Tongue (tissue), 1 donor: ENCODE measurements at regions not wholly inside any gene's neighbourhood (a gene's known extent, or its start where the extent isn't known, plus 50 kb on each side); places are given as distances from the start of the nearest gene placed in this dataset.

Source experiments
- DNase-seq: peaks from one replicate; pipeline ENCODE4 v3.0.0-alpha.2; 2015

DNA sequence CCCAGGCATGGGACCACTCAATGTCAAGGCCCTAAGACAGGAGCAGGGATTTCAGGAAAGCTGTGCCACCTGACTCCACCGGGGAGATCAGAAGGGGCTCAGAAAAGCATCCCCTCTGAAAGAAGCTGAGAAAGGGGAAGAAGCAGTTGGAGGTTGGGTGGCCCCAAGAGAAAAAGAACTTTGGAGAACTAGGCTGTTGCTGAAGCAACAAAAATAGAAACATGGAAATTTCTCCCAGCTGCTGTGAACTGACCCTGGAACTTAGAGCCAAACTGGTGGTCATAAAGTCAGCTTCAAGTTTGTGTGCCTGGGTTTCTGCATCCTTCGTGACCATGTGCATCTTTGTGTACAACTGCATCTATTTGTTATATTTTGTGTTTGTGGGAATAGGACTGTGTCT lies 534.5 kb downstream of the MAFB start:
- DNase-seq: peak; percentile 10

- DNase-seq: no peak
Observed at GRCh38 chr20:40148886-40149285, 540.1 kb downstream of the MAFB start.

DNA sequence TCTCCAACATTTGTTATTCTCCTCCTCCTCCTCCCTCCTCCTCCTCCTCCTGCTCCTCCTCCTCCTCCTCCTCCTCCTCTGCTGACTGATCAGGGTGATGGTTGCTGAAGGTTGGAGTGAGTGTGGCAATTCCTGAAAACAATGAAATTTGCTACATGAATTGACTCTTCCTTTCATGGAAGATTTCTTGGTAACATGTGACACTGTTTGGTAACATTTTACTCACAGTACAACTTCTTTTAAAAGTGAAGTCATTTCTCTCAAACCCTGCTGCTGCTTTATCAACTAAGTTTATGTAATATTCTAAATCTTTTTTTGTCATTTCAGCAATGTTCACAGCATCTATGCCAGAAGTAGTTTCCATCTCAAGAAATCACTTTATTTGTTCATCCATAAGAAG lies 543.0 kb downstream of the MAFB start:
- no peak for DNase-seq

DNA sequence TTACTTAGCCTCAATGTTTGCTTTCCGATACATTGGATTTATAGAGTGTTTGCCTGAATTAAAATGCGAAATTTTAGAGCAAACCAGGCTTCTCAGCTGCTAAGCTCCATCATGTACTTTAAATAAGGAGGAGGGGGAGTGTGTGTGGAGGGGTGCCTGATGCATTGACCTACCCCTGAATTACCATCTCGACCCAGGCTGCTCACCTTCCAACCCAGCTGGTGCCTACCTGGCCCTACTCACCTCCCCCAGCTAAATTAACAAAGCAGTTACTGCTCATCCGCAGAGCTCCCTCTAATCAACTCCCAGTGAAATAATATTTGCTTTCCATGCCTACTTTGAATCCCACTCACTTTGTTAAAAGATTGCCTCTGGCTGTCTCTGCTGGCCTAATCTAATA lies 544.5 kb downstream of the MAFB start:
- peak; percentile 11 for DNase-seq

GRCh38 chr20:40134176-40134575 lies 554.9 kb downstream of the MAFB start:
- DNase-seq: no peak

DNA sequence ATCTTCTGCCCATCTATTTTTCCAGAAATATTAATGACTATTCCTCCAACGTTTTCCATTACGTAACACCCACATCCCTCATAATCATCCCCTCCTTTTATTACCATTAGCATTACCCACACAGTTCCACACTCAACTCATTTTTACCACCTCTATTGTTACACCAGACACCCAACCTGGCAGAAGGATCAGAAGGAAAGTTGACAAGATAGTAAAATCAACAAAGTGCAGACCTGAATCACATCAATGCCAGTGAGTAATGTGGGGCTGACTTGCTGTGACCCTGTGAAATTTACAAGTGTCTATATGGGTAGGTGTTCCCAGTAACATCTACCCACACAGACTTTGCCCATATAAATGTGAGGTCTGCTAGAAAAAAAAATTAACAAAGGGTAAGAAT lies 568.2 kb downstream of the MAFB start:
- DNase-seq: no peak

DNA sequence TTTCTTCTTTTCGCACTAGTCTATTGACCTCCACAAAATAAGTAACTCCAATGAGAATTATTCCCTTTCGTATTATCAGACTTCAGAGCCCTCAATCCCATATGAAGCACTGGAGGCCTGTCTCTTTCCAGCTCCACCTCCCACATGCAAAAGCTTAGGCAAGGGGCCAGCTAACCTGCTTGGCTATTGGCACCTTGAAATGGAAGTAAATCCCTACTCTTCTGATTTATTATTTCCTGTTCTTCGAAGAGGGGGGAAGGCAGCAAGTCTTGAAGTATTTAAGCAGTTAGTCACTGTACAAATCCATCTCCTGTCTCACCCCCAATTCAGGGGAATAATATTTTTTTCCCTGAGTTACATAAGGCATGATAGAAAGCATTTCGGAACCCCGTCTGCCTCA lies 577.8 kb downstream of the MAFB start:
- no peak for DNase-seq

- DNase-seq: peak; percentile 3
Observed at GRCh38 chr20:40110311-40110831, 578.7 kb downstream of the MAFB start.

GRCh38 chr20:40109136-40109535 lies 579.9 kb downstream of the MAFB start:
- peak; percentile 38 for DNase-seq

DNA sequence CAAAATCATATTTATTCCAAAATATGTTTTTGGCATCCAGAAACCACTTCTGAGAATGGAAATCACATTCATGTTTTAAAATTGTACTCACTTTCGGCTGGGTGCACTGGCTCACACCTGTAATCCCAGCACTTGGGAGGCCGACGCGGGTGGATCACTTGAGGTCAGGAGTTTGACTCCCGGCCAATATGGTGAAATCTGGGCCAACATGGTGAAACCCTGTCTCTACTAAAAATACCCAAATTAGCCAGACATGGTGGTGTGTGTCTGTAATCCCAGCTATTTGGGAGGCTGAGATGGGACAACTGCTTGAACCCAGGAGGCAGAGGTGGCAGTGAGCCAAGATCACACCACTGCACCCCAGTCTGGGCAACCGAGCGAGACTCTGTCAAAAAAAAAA lies 580.7 kb downstream of the MAFB start:
- no peak for DNase-seq

- no peak for DNase-seq
Observed at GRCh38 chr20:40104959-40105358, 584.1 kb downstream of the MAFB start.

DNA sequence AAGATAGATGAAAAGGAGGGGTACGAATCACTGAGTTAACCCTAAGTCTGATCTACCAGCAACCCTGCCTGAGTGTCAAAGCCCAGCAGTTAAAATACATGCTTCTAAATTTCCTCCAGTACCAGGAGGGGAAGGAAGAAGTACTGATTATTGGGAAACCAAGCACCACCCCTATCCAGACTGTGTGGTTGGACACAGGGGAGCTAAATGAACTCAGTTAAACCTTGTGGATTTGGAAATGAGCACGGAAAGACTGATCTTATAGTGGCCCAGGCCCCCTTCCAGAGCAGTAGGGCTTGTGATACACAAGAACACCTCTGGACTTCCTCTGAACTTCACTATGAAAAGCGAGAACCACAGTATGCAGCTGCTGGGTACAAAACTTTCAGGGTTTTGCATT lies 585.6 kb downstream of the MAFB start:
- no peak for DNase-seq

GRCh38 chr20:40101560-40101959 lies 587.5 kb downstream of the MAFB start:
- DNase-seq: no peak

GRCh38 chr20:40100261-40100660 lies 588.8 kb downstream of the MAFB start:
- DNase-seq: no peak

- DNase-seq: no peak
Observed at GRCh38 chr20:40090236-40090635, 598.8 kb downstream of the MAFB start.

DNA sequence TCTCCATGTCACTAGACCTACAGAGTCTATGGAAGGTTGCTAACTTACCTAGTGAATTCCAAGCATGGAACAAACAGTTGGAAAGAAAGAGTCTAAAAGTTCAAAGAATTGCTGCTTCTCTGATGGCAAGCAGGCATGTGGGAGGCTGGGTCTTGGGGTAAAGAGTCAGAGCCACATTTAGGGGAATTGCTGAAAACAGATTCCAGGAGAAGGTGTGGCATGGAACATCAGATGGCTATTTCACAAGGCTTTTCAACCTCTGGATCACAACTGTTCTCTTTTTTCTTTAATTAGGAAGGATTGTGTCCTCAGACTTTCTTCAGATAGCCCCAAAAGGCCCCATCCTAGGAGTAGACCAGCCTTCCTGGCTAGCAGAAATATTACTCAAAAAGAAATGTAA lies 601.5 kb downstream of the MAFB start:
- no peak for DNase-seq

- no peak for DNase-seq
Observed at GRCh38 chr20:40085513-40085912, 603.5 kb downstream of the MAFB start.

DNA sequence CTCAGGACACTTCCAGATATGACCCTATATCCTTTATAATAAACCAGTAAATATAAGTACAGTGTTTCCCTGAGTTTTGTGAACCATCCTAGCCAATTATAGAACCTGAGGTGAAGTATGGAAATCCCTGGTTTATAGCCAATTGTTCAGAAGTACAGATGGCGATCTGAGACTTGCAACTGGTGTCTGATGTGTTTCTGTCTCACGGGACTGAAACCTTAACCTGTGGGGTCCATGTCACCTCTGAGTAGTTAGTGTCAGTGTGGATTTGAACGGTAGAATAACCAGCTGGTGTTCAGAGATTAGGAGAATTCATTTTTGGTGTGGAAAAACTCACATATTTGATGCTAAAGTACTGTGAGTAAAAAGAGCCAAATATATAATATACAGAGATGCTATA lies 606.6 kb downstream of the MAFB start:
- DNase-seq: no peak

DNA sequence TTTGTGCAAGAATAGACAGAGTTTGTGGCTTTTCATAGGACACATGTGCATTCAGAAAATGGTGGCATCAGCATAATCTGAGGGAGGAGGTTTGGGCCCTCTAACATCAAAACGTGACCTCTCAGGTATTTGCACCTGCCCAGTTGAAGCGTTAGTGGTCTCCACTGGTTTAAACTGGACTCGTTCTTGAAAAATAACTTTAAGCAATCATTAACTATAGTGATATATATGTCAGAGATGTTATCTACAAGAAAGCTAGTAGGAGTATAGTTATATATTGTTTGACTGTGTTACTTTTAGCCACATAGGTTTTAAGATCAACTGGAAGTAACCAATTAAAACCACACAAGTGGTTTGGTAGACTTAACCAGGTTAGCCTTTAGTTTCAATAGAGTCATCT lies 607.4 kb downstream of the MAFB start:
- DNase-seq: no peak

GRCh38 chr20:40080041-40080652 lies 608.9 kb downstream of the MAFB start:
- DNase-seq: peak; percentile 60

DNA sequence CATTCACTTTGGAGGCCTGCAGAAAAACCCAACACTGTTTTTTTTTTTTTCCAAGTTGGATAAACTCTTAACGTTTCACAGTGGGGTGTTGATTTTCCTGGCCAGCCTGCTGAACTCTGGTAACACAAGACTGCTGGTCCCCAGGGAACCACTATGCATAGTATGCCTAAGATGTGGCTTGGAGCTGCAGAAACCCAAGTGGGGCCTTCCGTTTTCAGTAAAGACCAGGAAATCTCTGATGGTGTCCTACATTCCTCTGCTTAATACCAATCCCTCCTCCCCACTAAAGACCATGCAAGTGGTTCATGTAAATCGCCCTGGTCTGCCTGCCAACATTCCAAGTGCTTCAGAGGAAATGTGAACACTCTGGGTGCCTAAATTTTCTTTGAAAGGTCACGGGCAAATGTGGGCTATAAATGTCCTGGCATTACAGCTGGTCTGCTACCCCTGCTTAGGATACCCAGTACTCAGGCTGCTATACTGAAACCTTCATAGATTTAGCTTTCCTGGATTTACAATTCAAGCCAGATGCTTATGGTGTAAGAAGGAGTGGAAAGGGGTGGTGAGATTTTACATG lies 615.4 kb downstream of the MAFB start:
- peak; percentile 70 for DNase-seq

DNA sequence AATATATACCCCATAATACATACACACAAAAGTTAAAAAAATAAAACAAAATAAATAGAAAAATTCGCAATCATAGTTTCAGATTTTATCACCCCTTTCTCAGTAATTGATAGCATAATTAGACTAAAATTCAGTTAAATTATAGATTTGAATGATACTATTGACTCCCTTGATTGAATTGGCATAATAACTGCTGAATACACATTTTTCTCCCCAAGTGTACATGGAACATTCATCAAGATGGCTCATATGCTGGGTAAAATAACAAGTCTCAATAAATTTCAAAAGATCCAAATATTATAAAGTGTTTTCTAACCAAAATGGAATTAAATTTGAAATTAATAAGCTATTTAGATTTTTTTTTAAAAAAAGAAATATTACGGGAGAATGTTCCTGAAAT lies 616.1 kb downstream of the MAFB start:
- no peak for DNase-seq

GRCh38 chr20:40056171-40056570 lies 632.9 kb downstream of the MAFB start:
- DNase-seq: no peak

- peak; percentile 6 for DNase-seq
Observed at GRCh38 chr20:40055711-40056110, 633.3 kb downstream of the MAFB start.

DNA sequence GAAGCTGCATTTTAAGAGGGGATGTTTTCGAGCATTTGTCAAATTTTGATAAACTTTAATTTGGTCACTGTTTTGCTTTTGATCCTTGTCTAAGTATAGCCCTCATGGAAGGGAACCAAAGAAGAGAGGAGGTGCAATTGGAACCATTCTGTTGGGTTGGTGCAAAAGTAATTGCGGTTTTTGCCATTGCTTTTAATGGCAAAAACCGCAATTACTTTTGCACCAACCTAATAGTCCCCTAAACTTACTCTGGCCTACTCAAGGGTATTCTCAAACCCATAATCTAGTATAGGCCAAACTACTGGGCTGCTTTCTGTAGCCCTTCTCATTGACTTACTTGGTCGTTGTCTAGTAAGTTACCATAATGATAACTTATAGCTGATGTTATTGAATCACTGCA lies 634.7 kb downstream of the MAFB start:
- DNase-seq: no peak
